Stimulated activated CD4-positive, alpha-beta T cell treated with anti-CD3 and anti-CD28 coated beads, TNF-alpha, amount 100 ng/mL, for 48 hours (primary cell): ENCODE measurements at regions not wholly inside any gene's neighbourhood (a gene's known extent, or its start where the extent isn't known, plus 50 kb on each side); places are given as distances from the start of the nearest gene placed in this dataset.

Experiments
- DNase-seq, 3 donors: peaks; one replicate each; pipeline ENCODE4 v3.0.0-alpha.2; 2020; ENCODE audit warnings: low read depth in 3 of 3

DNA sequence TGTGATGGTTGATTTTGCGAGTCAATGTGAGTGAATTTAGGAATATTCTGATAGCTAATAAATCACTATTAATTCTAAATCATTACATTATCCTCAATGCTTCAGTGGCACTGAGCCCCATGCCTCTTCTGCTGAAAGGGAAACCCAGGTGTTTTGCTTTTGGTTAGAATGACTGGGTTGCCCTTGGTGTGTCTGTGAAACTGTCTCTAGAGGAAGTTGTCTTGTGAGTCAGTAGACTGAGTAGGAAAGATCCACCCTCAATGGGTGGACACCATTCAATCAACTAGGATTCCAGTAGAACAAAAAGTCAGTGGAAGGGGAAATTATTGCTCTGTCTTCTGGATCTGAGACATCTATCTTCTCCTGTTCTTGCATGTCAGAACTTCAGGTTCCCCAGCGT, 472.4 kb downstream of the ANKRD7 start:
- DNase-seq, result no peak

DNA sequence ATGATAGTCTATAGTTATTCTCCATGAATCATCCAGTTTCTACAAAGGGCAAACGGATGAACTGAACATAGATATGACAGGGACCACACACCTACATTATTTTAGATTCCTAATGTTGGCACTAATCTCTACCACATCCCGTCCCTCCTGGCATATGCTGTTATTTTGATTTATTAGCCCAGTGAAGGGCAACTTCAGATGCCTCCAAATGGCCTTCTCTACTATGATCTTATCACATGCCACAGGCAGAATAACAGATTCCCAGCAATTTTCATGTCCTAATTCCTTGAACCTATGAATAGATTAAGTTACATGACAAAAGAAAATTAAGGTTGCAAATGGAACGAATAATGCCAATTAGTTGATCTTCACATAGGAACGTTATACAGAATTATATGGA, 474.7 kb downstream of the ANKRD7 start:
- no peak for DNase-seq

DNA sequence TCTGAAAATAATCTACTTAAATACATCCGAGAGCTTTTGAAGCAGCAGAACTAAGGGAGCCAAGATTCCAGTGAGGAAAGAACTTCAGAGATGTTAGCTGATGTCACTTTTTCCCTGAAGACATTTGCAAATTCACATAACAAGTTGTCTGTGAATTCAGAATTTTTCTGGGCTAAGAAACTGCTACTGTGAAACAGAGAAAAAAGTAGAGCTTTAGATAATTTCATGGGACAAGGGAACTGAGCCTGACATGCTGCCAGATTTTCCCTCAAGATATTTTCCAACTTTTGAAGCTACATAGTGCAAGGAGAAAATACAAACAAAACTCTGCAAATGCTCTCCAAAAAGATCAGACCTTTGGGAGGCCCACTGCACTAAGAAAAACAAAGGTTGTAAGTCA, 484.2 kb downstream of the ANKRD7 start:
- DNase-seq, result no peak

DNA sequence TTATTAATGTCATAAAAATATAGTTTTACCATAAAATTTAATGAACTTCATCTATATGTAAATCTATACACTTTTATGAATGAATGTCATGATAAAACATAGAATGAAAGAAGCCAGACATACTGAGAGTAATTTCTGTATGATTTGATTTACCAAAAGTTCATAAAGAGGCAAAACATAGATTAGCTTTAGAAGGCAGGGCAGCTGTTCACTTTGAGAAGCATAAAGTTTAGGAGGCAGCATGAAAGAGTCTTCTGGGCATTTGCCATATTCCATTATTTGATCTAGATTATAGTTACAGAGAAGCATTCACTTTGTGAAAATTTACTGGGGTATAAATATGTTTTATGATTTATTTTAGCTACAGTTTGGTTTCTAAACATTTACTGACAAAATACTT, 487.2 kb downstream of the ANKRD7 start:
- DNase-seq, result no peak

DNA sequence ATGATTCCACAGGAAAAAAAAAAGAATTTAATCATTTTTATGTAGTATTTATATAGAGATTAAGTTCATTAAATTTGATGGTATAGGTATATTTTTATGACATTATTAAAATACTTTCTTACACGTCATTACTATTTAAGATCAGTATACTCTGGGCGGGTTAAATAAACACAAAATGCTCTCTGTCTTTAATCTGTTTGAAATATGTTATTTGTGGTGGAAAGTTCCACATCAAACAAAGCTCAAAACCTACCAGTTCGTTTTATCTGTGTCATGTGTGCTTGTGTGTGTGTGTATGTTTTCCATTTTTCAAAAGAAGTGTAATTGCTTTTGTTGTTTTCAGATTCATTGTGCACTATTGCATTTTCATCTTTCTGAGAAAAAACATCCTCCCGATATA, 488.5 kb downstream of the ANKRD7 start:
- no peak for DNase-seq

DNA sequence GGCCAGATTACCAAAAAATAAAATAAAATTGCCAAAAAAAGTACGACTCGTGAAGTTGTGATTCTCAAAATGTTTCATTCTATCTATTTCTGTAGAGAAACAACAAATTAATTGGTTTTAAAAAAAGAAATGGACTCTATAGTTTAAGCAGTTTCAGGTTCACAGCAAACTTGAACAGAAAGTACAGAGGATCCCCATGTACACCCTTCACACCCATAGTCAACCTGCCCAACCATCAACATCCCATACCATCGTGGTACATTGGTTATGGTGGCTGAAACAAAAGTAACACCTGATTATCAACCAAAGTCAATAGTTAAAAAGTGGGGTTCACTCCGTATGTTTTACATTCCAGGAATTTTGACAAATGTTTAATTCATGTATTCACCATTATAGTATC, 496.1 kb downstream of the ANKRD7 start:
- DNase-seq, result no peak

DNA sequence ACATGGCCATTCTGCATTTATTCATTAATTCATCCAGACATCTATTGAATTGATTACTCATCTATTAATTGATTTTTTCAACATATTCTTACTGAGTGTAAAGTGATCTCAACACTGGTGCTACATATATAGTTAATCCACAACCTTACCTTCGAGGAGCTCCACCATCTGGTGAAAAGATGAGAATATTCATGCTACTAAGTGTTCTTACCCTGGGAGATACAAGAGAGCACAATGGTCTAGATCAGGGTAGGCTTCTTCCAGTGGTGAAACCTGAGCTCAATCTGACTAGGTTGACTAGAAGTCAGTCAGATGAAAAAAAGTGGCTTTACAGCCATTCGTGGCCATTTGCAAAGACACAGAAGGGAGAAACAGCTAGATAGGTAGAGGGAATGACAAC, 507.4 kb downstream of the ANKRD7 start:
- no peak for DNase-seq

DNA sequence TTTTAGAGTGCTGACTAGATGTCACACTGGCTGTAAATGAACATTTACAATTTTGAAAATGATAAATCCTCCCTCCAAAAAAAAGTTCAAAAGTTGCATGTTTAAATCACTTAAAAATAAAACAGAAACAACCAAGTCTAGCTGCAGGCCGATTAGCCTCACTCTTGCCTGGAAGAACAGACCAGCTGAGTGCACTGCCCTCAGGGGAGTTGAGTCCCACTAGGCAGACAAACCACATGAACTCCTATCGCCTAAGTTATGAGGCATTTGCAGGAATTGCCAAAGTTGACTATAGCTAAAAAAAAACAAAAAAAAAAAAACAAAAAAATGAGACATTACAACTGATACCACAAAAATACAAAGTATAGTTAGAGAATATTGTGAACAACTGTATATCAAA, 510.0 kb downstream of the ANKRD7 start:
- DNase-seq, result no peak

DNA sequence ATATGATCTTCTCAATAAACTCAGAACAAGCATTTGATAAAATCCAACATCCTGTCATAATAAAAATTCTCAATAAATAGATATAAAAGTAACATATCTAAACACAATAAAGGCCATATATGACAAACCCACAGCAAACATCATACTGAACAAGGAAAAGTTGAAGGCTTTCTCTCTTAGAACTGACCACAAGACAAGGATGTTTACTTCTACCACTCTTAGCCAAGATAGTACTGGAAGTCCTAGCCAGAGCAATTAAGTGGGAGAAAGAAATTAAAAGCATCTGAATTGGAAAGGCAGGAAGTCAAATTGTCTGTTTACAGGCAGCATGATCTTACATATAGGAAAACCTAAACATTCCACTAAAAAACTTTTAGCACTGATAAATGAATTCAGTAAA, 510.9 kb downstream of the ANKRD7 start:
- DNase-seq, result no peak

DNA sequence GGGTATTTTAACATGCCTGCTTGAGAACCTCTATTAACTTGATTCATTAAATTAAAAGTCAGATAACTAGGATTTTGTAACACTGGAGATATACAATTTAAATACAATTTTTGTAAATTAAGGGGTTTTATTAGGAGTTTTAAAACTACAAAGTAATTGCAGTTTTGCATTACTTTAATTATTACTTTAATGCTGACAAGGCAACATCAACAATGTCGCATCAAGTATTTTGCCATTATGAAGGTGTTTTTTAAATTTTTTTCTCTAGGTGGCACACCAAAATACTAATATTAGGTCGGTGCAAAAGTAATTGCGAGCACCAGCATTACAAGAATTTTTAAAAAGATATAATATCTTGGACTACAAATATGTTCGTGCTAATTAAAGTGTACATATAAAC, 513.4 kb downstream of the ANKRD7 start:
- no peak for DNase-seq

DNA sequence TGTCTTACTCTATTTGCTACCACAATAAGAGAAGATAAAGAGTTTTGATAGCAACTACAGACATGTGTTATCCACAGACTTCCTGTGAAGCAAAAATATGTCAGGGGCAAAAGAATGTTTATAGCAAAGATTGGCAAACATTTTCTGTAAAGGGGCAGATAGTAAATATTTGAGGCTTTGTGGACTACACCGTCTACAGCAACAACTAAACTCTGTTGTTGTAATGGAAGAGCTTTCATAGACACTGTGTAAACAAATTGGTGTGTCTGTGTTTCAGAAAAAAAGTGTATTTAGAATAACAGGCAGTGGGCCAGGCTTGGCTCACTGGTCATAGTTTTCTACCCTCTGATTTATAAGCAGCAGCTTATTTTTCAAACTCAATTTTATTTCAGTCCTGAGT, 521.4 kb downstream of the ANKRD7 start:
- DNase-seq, result no peak

DNA sequence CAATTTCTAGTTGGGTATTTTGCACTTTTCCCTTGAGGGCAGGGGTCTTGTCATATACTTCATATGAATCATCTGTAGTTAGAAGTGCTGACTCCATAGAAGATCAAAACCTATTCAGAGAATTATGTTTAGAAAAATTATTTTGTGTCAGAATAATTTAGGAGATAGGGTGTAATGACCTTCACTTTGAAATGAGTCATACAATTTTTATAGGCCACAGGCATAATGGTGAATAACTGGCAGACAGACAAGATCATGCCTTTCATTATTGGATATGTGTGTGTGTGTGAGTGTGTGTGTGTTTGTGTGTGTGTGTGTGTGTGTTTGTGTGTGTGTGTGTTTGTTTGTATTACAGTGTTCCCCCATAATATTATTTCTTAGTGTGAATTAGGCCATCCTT, 523.0 kb downstream of the ANKRD7 start:
- DNase-seq, result no peak

DNA sequence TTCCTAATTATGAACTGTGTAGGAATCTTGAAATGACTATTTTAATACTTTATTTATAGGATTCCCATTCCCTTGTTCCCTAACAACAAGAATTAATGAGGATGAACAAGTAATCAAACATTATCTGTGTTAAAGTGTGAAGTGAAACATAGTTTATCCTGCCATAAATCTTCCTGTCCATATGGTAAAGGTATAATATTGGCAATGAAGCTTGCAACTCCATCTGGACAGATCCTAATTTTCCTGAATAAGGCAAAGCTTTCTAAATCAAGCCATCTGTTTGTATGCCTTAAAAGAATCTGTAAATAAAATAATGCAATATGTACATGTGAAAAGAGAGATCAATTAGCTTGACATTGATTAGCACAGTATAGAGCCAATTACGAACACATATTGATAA, 529.0 kb downstream of the ANKRD7 start:
- no peak for DNase-seq

DNA sequence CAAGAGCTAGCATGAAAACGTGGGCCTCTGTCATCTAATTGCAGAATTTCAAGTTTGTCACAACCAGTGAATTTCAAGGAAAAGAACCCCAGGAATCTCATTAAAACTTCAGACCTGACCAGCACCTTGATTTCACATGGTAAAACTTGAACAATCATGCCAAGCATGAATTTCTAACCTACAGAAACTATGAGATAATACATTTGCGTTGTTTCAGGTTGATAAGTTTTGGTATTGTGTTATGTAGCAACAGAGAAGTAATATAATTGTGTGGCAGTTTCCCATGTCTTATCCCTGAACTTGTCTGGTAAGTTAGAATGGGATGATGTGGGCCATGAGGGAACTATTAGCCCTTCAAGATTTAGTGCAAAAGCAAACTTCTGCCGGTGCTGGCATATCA, 530.1 kb downstream of the ANKRD7 start:
- no peak for DNase-seq

DNA sequence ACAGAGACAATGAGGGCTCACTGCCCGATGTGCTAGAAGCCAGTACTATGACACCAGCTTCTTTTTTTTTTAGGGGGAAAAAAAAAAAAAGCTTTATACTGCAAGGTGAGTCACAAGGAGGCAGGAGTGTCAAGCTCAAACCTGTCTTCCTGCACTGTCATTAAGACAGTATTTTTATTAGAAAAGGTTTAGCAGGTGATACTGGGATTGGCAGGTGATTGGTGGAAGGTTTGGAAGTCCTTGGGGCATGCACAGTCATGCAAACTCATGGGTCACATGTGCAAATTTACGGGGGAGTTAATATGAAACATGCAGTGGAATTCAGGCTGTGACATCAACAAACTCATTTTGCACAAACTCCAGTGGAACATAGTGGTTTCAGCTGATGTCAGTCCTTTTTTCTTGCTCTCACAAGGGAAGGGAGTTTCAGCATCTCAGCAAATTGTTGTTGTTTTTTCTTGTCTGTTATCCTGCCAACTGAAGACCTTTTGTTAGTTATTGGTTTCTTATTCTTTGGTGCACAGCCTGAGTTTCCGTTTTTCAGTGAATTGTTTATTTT, 530.6 kb downstream of the ANKRD7 start:
- DNase-seq, result no peak

DNA sequence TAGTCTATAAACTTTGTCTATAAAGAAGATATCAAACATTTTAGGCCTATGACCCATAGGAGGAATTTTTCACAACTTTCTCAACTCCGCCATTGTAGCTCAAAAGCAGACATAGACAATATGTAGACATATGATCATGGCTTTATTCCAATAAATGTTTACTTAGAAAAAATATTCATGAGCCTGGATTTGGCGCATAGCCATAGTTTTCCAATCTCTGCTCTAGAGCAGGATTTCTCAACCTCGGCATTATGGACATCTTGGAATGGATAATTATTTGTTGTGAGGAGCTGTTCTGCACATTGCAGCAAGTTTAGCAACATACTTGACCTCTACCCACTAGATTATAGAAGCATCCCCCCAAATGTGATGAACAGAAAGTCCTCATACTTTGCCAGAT, 532.6 kb downstream of the ANKRD7 start:
- no peak for DNase-seq

DNA sequence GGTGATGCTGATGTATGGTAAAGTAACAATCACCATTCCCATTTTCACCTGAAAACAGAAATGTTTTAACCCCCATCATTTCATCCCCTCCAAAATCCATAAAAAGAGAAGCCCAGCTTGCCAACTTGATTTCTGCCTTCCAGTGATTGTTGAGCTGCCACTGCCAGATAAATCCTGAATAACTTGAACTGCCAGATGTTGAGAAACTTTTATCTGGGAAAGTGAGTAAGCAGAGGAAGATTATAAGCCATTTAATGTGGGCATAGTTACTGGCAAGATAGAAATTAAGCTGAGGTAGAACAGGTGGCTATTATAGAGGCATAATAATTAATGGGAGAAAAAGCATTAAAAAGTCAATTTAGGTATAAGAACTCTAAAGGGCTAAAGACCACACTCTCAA, 534.1 kb downstream of the ANKRD7 start:
- no peak for DNase-seq

DNA sequence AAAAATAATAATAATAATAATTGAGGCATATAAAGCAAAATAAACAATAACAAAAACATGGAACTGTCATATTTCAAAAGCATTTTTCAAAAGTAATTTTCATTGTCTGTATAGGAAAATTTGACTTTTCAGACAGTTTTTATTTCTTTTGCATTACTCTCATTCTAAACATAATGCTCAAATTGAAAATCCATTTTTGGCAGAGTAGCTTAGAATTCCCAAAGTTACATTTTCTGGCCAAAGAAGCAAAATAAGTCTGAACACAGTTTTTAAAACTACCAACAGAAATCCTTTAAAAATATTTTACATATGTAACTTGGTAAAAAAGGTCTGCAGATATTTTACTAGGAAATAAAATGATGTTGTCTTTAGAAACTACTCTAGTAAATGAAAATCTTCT, 535.4 kb downstream of the ANKRD7 start:
- DNase-seq, result no peak

DNA sequence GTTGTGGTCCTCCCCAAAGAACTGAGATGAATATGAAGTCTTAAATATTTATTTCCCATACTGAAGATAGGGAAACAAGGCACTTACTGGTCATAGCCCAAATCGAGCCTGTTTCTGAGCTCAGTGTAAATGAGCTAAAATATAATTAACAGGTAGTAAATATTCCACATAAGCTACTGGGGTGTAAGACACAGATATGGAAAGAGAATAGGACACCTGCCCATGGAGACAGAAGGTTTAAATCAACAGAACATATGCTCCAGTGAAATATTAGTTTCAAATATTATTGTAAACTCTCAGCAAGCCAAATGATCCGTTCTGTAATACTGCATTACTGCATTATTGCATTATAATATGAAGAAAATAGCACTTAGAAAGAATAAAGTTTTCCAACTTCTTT, 537.9 kb downstream of the ANKRD7 start:
- DNase-seq, result no peak

DNA sequence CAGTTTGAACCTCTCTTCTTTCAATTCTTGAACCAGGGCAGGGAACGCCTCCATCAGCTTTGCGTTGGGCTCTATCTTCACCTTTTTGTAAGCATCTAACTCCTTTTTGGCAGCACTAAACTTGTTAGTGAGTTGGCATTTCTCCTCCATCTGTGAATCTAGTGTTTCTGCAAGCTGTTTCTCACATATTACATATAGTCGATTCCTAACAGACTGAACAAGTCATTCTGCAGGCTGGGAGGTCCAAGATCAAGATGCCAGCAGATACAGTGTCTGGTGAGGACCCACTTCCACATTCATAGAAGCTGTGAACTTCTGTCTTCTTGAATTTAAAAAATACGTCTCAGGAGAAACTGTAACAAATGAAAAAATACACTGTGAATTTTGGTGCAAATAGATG, 539.7 kb downstream of the ANKRD7 start:
- no peak for DNase-seq

DNA sequence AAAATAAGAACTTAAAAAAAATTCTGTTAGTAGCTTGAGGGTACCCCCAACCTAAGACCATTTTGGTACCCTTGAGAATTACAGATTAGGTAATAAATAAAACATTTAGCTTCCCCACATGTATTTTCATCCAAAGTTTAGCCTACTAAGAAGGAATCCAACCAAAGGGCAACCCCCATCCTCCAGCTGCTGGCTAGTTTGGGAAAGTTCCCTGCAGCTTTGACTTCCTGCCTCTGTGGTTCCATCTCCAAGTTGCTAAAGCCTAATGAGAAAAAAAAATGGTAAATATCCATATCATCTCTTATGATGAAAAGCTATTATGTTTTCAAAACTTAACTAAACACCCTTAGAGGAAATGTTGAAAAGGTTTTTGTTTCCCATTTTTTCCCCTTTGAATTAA, 547.2 kb downstream of the ANKRD7 start:
- DNase-seq, result no peak

DNA sequence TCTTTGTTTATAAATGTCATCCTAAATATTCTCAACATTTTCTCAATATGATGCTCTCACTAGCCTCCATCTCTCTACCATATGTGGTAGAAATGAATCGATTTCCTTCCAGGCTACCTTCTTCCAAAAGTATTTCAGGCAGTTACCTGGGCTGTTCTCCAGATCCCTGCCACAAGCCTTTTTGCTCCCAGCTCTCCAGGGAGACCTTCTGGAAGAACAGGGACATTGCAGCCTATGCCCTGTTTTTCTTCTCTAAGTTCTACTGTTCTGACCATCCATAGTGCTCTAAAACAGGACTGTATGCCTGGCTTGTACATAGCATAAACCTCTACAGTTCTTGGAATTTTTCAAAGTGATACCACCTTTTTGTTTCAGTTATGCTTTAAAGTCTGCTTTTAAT, 552.8 kb downstream of the ANKRD7 start:
- no peak for DNase-seq

DNA sequence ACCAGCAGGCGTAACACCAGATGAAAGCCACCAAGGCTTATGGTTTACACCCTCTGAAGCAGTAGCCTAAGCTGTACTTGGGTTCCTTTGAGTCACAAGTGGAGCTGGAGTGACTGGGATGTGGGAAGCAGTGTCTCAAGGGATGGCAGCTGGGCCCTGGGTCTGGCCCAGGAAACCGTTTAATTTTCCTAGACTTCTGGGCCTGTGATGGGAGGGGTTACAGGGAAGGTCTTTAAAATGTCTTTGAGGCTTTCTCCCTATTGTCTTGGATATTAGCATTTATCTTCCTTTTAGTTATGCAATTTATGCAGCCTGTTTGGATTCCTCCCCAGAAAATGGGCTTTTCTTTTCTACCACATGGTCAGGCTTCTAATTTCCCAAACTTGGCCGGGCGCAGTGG, 568.2 kb downstream of the ANKRD7 start:
- DNase-seq, result no peak

DNA sequence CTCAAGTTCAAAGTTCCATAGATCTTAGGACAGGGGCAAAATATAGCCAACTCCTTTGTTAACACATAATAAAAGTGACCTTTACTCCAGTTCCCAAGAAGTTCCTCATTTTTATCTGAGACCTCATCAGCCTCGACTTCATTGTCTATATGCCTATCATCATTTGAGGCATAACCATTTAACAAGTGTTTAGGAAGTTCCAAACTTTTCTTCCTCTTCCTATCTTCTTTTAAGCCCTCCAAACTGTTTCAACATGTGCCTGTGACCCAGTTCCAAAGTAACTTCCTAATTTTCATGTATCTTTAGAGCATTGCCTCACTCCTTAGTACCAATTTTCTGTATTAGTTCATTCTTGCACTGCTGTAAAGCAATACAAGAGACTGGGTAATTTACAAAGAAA, 569.1 kb downstream of the ANKRD7 start:
- DNase-seq, result no peak

DNA sequence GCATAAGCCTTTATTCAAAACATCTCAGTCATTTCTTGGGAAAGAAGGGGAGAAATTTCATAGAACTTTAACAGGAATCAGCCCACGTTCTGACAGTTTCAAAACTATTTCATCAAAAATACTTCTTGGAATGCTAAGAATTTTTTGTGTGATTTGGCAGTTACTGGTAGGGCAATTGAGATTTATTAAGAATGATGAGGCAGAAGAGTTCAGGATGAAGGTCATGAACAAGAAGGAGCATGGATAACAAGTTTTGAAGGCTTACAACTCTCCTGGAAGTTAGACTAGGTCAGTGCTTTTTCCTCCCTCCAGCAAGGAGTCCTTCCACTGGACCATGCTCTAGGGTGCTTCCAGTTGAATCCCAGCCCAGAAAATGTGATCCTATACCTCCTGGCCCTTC, 569.9 kb downstream of the ANKRD7 start:
- DNase-seq, result no peak
